ENCODE measurements at regions not wholly inside any gene's neighbourhood (a gene's known extent, or its start where the extent isn't known, plus 50 kb on each side); places are given as distances from the start of the nearest gene placed in this dataset.
"Not testable (repeated sequence)": the region's sequence is repeated elsewhere in the genome, so short reads cannot be mapped to it uniquely, and the experiment has no call there.

GRCh38 chr13:86572115-86572514 lies 772.9 kb upstream of the SLITRK6 start:
- DNase-seq, result no peak

- DNase-seq, result no peak
Observed at GRCh38 chr13:86579662-86580061, 780.4 kb upstream of the SLITRK6 start.

GRCh38 chr13:86581706-86582105 lies 782.5 kb upstream of the SLITRK6 start:
- no peak for DNase-seq

- DNase-seq, result no peak
Observed at GRCh38 chr13:86584301-86584700, 785.1 kb upstream of the SLITRK6 start.

GRCh38 chr13:86585835-86586234 lies 786.6 kb upstream of the SLITRK6 start:
- DNase-seq, result peak in 2 of 56 donors; percentile 0 to 3

- DNase-seq, result no peak
Observed at GRCh38 chr13:86591862-86592261, 792.6 kb upstream of the SLITRK6 start.

- DNase-seq, result no peak
Observed at GRCh38 chr13:86601351-86601750, 802.1 kb upstream of the SLITRK6 start.

GRCh38 chr13:86606264-86606663 lies 807.0 kb upstream of the SLITRK6 start:
- DNase-seq, result no peak

- DNase-seq, result no peak
Observed at GRCh38 chr13:86608701-86609100, 809.5 kb upstream of the SLITRK6 start.

GRCh38 chr13:86633346-86633745 lies 834.1 kb upstream of the SLITRK6 start:
- no peak for DNase-seq

GRCh38 chr13:86651171-86651570 lies 852.0 kb upstream of the SLITRK6 start:
- DNase-seq, result not testable (repeated sequence)

GRCh38 chr13:86653009-86653408 lies 853.8 kb upstream of the SLITRK6 start:
- no peak for DNase-seq

- no peak for DNase-seq
Observed at GRCh38 chr13:86655561-86655960, 856.3 kb upstream of the SLITRK6 start.

- DNase-seq, result no peak
Observed at GRCh38 chr13:86660090-86660489, 860.9 kb upstream of the SLITRK6 start.

- no peak for DNase-seq
Observed at GRCh38 chr13:86665842-86666241, 866.6 kb upstream of the SLITRK6 start.

GRCh38 chr13:86673931-86674431 lies 874.8 kb upstream of the SLITRK6 start:
- no peak for DNase-seq

- DNase-seq, result no peak
Observed at GRCh38 chr13:86681223-86681622, 882.0 kb upstream of the SLITRK6 start.

- no peak for DNase-seq
Observed at GRCh38 chr13:86684402-86684801, 885.2 kb upstream of the SLITRK6 start.

- DNase-seq, result no peak
Observed at GRCh38 chr13:86689911-86690310, 890.7 kb upstream of the SLITRK6 start.

GRCh38 chr13:86692291-86692690 lies 893.1 kb upstream of the SLITRK6 start:
- DNase-seq, result no peak

- no peak for DNase-seq
Observed at GRCh38 chr13:86710013-86710412, 910.8 kb upstream of the SLITRK6 start.

GRCh38 chr13:86710896-86711295 lies 911.7 kb upstream of the SLITRK6 start:
- DNase-seq, result no peak

- no peak for DNase-seq
Observed at GRCh38 chr13:86714495-86714894, 915.3 kb upstream of the SLITRK6 start.

- no peak for DNase-seq
Observed at GRCh38 chr13:86725105-86725504, 925.9 kb upstream of the SLITRK6 start.
